Astrocyte of the spinal cord (primary cell): ENCODE measurements at regions not wholly inside any gene's neighbourhood (a gene's known extent, or its start where the extent isn't known, plus 50 kb on each side); places are given as distances from the start of the nearest gene placed in this dataset.

Experiments used
- DNase-seq: peaks from one replicate; pipeline ENCODE4 v3.0.0; 2011; ENCODE audit warnings: low read depth, low spot score
- H3K4me3 ChIP-seq: 2 replicates; pipeline ENCODE4 v1.5.1; 2011; ENCODE audit warnings: low read depth, mild to moderate bottlenecking, low read length, moderate library complexity
- CTCF ChIP-seq: IDR thresholded peaks from 2 replicates; pipeline ENCODE4 v1.5.1; 2012; ENCODE audit warnings: low read depth, mild to moderate bottlenecking, low read length, inconsistent platforms
- in situ Hi-C: cut with HindIII; loops from 2 replicates; pipeline ENCODE4 v1.10.0; 2017; ENCODE audit warnings: low sequenced_read_pairs

GRCh38 chr2:167701651-167702050 is 545.7 kb downstream of the STK39 start:
- in situ Hi-C loops, result no loop called here
- no peak for DNase-seq
- H3K4me3 ChIP-seq, result no peak overlapping the region
- no peak for TF ChIP-seq CTCF

- in situ Hi-C loops, result no loop called here
- peak; percentile 17 for DNase-seq
- no peak for TF ChIP-seq CTCF
- no peak overlapping the region for H3K4me3 ChIP-seq
Observed at GRCh38 chr2:167697948-167698347, 549.4 kb downstream of the STK39 start.

GRCh38 chr2:167697194-167697593 is 550.2 kb downstream of the STK39 start:
- no peak overlapping the region for H3K4me3 ChIP-seq
- DNase-seq, result no peak
- no peak for TF ChIP-seq CTCF
- in situ Hi-C loops, result no loop called here

- TF ChIP-seq CTCF, result no peak
- in situ Hi-C loops, result no loop called here
- no peak for DNase-seq
- H3K4me3 ChIP-seq, result no peak overlapping the region
Observed at GRCh38 chr2:167692936-167693335, 554.5 kb downstream of the STK39 start.

GRCh38 chr2:167692191-167692590 is 555.2 kb downstream of the STK39 start:
- in situ Hi-C loops, result no loop called here
- DNase-seq, result no peak
- TF ChIP-seq CTCF, result no peak
- H3K4me3 ChIP-seq, result no peak overlapping the region

GRCh38 chr2:167689444-167689843 is 558.0 kb downstream of the STK39 start:
- in situ Hi-C loops, result no loop called here
- TF ChIP-seq CTCF, result peak; percentile 13
- DNase-seq, result no peak
- no peak overlapping the region for H3K4me3 ChIP-seq

GRCh38 chr2:167686691-167687090 is 560.7 kb downstream of the STK39 start:
- H3K4me3 ChIP-seq, result no peak overlapping the region
- in situ Hi-C loops, result no loop called here
- no peak for TF ChIP-seq CTCF
- no peak for DNase-seq
